Fibroblast of skin of scalp (primary cell): ENCODE measurements at regions not wholly inside any gene's neighbourhood (a gene's known extent, or its start where the extent isn't known, plus 50 kb on each side); places are given as distances from the start of the nearest gene placed in this dataset.
"Not testable (repeated sequence)": the region's sequence is repeated elsewhere in the genome, so short reads cannot be mapped to it uniquely, and the experiment has no call there.

Experiments
- DNase-seq: peaks from one replicate; pipeline ENCODE4 v3.0.0-alpha.2; 2013

DNA sequence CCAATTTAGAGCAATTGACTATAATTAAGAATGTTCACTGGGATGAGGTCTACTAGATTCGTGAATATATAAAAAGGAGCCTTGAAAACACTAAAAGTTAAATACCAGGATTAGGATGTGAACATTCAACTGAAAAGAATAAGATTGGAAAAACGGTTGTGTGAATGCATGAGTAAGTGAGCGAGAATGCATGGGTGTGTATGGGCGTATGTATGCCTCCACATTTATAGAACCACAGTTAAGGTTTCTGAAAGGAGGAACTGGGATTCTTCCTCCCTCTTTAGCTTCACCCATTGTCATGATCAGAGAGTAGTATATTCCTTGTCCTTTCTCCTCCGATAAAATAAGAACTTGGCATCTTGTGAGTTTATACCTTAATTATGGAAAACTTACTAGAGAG, 151.1 kb upstream of the UBE2E3 start:
- no peak for DNase-seq

DNA sequence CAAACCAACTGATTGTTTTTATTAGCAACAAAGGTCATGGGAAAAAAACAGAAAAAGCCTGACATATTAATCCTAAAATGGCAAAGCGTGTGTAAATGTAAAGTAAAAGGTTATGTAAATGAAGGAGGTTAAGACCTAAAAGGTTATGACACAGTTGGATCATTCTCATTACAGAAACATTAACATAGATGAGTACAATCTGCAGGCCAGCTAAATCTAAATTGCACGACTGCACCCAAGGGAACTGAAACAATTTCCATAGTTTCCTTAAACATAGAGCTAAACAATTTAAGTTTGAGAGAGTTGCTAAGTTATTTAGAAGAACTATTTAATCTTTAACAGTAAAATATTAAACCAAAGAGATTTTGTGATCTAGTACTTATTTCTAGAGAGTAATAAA, 151.6 kb upstream of the UBE2E3 start:
- DNase-seq, result no peak

DNA sequence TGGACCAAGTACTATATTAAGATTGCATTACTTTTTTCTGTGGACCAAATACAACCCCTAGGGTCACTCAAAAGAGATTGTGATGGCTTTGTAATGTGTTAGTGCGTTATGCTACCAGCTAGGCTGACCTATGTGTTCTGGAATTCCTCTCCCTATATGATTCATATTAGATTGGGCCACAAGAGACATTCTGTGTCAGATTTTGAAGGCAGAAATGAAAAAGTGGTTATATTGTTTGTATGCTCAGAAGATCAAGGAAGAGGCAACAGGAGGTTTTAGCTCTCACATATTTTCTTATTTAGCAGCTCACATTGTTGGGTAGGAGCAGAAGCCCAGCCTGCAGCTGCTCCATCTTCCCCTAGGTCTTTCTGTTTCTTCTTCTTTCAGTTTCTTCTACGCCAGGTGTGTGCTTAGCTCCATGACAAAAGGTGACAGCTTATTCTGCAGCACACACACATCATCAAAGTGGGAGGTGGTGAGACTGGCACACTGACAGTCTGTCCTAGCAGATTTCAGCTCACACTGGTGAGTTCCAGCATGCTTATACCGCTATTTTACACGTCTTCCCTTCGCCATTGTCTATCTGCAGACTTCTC, 156.8 kb upstream of the UBE2E3 start:
- DNase-seq, result peak; percentile 74

DNA sequence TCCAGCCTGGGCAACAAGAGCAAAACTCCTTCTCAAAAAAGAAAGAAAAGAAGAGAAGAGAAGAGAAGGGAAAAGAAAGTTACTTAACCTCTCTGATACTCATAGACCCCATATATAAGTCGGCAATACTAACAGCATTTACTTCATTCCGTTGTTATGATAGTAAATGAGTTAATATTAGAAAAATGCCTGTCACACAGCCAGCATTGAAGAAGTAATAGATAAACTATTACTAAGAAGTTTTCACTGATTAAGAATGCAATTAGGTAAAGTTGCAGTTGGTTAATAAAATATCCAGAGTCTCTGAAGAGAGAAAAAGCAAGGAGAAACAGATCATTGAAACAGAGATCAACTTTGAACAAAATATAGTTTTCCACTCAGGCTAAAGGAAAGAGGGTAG, 161.3 kb upstream of the UBE2E3 start:
- no peak for DNase-seq

DNA sequence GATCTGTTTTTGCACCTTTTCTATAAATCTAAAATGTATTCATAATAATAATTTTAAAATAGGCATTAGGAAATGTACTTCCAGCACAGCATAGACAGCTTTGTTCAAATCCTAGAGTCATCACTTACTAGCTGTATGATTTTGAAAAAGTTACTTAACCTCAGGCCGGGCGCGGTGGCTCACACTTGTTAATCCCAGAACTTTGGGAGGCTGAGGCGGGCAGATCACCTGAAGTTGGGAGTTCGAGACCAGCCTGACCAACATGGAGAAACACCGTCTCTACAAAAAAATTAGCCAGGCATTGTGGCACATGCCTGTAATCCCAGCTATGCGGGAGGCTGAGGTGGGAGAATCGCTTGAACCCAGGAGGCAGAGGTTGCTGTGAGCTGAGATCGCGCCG, 161.7 kb upstream of the UBE2E3 start:
- not testable (repeated sequence) for DNase-seq

DNA sequence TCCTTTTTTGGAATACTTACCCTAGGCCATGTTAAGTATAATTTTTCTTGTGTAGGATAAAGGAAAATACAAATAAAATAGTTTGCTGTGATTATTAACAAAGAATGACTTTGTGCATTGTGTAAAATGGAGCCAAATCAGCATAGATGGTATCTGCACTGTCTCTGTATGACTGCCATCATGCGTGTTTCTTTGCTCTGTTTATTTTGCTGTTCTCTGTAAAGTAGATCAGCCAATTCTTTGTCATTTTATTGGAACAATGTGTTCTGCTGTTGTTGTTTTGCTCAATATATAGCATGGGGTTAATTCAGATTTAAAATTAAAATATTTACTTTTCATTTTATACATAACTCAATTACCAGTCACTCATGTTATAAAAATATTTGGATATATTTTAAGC, 181.3 kb upstream of the UBE2E3 start:
- DNase-seq, result no peak

DNA sequence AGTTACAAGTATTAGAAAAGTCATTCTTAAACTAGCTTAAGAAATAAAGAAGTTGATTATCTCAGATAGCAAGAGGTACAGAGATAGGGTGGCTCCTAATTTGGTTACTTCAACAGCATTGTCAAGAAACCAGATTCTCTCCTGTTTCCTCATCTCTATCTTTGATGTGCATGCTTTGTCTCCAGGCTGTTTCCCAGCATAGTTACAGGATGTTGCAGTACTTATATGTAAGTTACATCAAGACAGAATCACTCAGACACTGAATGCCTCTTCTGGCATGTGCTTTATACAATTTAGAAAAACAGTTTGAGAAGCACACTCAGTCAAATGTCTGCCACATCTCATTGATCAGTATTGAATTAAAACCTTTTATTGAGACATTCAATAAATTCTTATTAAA, 189.5 kb upstream of the UBE2E3 start:
- DNase-seq, result peak; percentile 56

DNA sequence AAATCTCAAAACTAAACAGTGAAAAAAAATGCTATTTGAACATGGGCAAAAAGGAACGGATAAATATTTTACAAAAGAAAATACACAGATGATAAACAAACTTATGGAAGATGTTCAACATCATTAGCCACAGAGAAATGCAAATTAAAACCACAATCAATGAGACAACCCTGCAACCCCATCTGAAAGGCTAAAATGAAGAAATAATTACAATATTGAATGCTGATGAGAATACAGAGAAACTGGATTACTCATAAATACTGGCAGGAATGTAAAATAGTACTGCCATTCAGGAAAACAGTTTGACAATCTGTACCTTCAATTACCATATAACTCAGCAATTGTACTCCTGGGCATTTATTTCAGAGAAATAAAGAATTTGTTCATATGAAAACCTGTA, 193.1 kb upstream of the UBE2E3 start:
- DNase-seq, result peak; percentile 29

DNA sequence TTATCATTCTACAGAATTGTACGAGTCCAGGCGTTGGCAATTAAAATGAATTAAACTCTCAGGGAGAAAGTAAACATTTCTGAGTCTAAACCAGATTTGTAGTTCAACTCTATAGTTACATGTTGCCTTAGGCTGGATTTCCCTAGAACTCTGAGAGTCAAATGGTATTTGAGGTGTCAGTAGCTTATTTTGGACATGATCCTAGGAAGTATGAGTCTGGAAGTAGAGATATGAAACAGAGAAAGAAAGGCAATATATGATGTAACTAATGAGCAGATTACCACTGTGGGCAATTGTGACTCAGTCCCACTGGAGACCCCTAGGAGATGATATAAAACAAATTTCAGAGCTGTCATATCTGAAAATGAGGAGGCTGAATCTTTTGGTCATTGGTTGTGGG, 199.1 kb upstream of the UBE2E3 start:
- DNase-seq, result peak; percentile 26

DNA sequence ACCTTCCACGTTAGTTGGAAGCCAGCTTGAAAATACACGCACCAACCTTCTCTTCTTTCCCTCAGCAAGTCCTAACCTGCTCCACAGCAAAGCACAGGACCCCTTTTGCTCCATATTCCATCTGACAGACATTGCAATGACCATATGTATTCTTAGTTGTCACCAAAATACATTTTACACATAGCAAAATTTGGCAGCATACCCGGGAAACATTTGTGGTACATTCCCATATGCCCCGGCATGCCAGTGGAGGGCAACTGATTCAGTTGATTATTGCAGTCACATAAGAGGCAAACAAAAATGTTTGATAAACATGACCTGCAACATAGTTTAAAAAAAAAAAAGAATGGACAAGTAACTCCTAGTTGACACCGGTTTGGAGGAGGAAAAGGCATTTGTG, 202.1 kb upstream of the UBE2E3 start:
- DNase-seq, result no peak

DNA sequence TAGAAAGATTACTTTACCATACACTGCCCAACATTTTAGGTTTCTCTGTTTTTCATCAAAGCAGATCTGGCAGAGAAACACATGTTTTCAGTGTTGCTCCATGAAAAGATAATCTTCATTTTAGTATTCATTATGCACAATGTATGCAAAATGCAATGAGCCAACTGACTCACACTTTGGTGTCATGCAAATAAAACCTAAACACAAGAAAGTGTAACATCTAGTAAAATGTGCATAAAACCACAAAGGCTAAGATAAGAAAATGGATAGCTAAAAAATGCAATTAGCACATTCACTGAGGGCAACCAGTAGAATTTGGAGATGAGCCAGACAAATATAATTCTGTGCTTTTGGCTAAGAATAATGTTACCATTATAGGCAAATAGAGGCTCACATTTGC, 203.5 kb upstream of the UBE2E3 start:
- DNase-seq, result peak; percentile 51

DNA sequence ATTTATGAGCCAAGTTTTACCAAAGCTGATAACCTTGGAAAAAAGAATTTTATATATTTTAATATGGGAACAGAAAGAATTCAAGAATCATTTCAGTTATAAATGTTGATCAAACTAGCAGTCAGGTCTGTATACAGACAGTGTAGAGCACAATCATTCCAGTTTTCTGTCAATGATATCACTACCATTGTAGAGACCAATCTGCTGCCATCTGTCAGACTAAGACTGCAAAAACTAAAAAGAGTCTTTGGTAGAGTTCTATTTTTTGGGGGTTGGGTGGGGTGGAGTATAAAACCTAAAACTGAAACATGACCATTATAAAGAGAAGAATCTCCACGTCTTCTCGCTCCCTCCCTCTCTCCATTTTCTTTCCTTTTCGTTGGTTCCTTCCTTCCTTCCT, 204.7 kb upstream of the UBE2E3 start:
- DNase-seq, result no peak

DNA sequence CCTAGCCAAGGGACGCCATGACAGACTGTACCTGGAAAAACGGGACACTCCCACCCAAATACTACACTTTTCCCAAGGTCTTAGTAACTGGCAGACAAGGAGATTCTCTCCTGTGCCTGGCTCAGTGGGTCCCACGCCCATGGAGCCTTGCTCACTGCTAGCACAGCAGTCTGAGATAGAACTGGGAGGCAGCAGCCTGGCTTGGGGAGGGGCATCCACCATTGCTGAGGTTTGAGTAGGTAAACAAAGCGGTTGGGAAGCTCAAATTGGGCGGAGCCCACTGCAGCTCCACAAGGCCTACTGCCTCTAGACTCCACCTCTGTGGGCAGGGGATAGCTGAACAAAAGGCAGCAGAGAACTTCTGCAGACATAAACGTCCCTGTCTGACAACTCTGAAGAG, 215.1 kb upstream of the UBE2E3 start:
- not testable (repeated sequence) for DNase-seq

DNA sequence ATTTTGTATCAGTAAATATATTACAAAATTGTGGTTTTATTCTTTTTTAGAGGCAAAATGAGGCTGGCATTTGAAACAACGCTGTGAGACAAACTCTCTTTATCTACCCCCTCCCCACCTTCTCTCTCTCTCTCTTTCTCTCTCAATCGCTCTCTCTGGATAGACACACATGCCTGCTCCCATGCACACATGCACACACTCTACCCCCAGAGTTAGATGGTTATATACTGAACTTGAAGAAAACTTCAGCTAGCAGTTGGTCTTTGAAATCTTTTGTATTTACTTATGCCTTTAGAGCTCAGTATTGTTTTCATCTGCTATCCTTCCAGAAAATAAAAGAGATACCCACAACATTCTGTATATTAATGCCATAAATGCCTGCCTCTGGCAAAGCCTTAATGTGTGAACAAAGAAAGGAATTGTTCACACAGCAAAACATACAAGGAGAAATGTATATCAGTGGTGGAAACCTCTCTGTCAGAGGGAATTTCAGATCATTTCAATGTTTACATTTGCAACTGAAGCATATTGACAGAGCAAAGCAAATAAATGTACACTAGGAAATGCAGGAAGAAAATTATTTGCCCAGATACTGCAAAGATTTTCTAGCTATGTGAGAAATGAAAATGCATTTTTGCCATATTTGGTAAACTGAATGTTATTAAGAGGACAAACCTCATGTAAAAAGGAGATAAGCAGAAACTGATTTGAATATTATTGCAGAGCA, 217.0 kb upstream of the UBE2E3 start:
- no peak for DNase-seq

DNA sequence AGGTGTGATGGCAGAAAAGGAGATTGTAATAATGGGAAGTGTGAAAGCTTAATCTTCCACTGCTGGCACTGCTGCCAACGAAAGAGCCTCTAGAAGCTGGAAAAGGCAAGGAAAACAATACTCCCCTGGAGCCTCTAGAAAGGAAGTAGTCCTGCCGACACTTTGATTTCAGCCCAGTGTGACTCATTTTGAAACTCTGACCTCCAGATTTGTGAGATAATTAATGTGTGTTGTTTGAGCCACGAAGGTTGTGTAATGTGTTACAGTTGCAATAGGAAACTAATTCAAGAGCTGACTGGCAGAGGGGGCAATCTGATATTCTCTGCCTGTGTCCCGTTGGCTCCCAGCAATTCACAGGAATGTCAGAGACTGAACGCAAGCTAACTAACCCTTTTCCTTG, 219.2 kb upstream of the UBE2E3 start:
- DNase-seq, result peak; percentile 50

DNA sequence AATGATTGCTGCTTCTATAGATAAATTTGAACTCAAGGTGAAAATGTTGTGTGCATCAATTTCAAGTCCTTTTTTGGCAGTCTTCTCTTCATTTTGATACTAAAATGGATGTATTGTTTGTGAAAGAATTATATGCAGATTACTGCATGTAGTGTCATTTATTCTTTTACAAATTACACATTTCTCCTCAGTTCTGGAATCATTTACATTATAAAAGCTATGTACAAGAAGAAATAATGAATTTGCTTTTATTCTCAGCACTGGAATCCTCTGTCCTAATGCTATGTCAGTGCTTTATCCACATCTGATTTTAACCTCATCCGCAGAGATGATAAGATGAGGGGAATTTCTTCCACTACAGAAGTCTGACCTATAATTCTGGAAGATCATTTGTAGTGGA, 220.8 kb upstream of the UBE2E3 start:
- no peak for DNase-seq

DNA sequence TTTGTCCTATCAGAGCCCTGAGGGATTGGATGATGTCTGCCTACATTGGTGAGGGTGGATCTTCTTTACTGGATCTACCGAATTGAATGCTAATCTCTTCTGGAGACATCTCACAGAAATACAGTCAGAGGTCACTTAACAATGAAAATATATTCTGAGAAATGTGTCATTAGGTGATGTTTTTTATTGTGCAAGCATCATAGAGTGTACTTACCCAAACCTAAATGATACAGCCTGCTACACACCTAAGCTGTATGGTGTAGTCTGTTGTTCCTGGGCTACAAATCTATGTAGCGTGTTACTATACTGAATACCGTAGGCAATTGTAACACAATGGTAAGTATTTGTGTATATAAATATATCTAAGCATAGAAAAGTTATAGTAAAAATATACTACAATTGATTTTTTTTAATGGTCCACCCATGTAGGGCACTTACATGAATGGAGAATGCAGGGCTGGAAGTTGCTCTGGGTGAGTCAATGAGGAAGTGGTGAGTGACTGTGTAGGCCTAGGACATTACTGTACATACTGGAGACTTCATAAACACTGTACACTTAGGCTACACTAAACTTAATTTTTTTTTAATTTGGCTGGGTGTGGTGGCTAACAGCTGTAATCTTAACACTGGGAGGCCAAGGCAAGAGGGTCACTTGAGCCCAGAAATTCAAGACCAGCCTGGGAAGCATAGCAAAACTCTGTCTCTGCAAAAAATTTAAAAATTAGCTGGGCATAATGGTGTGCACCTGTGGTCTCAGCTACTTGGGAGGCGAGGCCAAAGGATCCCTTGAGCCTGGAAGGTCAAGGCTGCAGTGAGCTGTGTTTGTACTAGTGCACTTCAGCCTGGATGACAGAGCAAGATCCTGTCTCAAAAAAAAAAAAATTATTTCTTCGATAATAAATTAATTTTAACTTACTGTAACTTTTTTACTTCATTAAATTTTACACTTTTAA, 226.3 kb upstream of the UBE2E3 start:
- DNase-seq, result peak; percentile 32

DNA sequence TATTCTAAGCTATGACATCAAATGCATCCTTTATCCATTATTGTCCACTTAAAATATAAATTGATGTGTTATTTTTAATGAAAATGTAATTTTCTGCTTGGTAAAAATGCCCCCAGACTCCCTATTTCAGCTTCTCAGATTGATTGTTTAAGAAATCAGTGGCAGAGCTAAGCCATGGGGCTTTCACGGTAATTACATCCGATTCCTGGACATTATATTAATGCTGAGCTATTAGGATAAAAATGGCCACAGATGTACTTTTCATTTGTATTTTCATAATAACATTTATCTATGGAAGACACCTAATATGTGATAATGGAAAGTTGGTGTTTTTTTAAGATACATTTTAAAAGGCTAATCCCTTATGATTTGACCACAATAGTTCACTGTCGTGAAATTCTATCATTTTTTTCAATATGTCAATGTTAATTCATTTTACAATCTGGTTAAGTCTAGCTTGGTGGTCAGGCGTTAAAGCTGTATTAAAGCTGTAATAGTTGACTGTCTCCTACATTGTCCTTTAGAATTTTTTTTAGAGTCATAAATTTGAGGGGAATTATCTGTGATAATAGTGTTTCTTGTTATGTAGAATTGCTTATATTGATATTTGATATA, 229.0 kb upstream of the UBE2E3 start:
- DNase-seq, result no peak

DNA sequence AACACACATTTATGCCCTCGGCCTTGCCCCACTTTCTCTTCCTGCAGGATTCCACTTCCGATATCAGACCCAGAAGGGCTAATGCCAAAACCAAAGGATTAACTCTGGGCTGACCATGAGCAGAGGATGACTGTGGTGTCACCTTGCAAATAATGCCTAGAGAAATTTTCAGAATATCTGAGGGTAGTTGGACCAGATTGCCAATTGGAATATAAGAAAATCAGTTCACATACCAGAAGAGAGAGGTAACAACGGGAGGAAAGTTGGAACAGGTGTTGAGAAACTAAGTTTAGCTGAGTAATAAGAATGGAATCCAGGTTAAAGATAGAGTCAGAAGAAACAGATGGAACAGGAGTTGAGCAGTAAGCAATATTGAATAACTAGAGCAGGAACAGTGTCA, 232.7 kb upstream of the UBE2E3 start:
- no peak for DNase-seq

DNA sequence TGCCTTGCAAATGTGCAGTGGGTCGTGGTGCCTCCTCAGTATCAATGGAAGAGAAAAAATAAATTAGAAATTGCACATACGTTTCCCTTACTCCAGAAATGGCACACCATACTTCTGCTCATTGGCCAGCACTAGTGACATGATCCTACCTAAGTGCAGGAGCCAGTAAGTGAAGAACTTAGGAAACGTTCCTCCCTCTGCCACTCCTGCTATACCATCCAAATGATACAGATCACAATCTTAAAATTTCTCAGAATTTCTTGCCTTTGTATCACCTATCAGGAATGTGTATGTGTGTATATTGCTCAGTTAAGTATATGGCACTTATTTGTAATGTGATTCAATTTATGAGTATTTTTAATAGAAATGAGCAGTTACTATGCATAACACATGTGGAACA, 237.0 kb upstream of the UBE2E3 start:
- no peak for DNase-seq

DNA sequence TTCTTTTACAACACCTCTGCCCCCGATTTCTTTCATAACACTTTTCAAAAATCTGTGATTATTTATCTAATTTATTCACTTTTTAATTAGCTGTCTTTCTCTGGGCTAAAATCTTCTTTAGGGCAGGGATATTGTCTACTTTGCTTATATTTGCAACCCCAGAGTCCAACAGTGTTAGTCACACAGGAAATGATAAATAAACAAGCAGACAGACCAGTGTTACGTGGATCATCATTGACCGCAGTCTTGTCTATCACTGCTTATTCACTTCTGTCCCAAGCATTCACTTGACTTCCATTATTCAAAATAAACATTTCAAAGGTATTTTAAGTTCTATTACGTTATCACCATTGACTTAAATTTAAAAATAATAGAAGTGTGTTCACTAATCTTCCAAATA, 237.6 kb upstream of the UBE2E3 start:
- DNase-seq, result peak; percentile 38

DNA sequence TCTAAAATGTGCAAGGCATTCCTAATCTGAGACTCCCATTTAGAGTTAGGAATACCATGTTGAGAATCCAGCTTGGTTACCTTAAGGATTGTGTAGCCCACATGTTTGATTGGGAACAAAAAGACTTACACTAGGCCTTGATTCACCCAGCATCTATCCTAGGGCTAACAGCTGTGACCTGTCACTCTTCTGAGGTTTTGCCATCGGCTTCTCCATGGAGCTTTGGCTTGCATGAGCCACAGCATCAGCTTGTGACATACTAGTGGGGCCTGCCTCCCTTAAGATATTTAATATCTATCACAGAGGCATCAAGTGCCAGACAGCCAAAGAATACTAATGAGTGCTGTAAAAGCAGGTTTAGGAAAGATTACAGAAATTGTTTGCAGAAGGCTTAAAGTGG, 241.3 kb upstream of the UBE2E3 start:
- DNase-seq, result no peak

DNA sequence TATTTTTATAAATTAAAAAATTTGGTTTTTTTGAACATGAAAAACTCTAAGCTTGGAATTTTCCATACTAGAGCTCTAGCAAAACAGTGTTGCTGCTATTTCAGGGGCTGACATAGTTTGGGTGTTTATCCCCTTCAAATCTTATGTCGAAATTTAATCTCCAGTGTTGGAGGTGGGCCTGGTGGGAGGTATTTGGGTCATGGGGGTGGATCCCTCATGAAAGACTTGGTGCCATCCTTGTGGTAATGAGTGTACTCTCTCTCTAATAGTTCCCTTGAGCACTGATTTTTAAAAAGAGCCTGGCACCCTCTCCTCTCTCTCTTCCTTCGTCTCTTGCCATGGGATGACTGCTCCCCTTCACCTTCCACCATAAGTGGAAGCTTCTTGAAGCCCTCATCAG, 244.6 kb upstream of the UBE2E3 start:
- DNase-seq, result no peak
